IgD-negative memory B cell (primary cell): ENCODE measurements at regions not wholly inside any gene's neighbourhood (a gene's known extent, or its start where the extent isn't known, plus 50 kb on each side); places are given as distances from the start of the nearest gene placed in this dataset.

ENCODE experiments used
- H3K27ac Mint-ChIP-seq, 3 donors: one replicate each; pipeline ENCODE4 v1.8.0; 2020 to 2022; ENCODE audit warnings: mild to moderate bottlenecking in 3 of 3, mixed read lengths in 3 of 3, moderate library complexity in 1 of 3
- H3K27me3 Mint-ChIP-seq: one replicate; pipeline ENCODE4 v1.8.0; 2021; ENCODE audit warnings: mixed read lengths
- H3K36me3 Mint-ChIP-seq: one replicate; pipeline ENCODE4 v1.8.0; 2020; ENCODE audit warnings: mild to moderate bottlenecking, mixed read lengths
- H3K4me1 Mint-ChIP-seq, 3 donors: one replicate each; pipeline ENCODE4 v1.8.0; 2020 to 2022; ENCODE audit warnings: mixed read lengths in 3 of 3, mild to moderate bottlenecking in 1 of 3
- H3K4me3 Mint-ChIP-seq, 4 donors: one replicate each; pipeline ENCODE4 v1.8.0; 2020 to 2022; ENCODE audit warnings: mild to moderate bottlenecking in 4 of 4, mixed read lengths in 4 of 4, moderate library complexity in 3 of 4
- H3K9me3 Mint-ChIP-seq, 3 donors: one replicate each; pipeline ENCODE4 v1.8.0; 2020 to 2021; ENCODE audit warnings: mixed read lengths in 3 of 3, mild to moderate bottlenecking in 1 of 3

DNA sequence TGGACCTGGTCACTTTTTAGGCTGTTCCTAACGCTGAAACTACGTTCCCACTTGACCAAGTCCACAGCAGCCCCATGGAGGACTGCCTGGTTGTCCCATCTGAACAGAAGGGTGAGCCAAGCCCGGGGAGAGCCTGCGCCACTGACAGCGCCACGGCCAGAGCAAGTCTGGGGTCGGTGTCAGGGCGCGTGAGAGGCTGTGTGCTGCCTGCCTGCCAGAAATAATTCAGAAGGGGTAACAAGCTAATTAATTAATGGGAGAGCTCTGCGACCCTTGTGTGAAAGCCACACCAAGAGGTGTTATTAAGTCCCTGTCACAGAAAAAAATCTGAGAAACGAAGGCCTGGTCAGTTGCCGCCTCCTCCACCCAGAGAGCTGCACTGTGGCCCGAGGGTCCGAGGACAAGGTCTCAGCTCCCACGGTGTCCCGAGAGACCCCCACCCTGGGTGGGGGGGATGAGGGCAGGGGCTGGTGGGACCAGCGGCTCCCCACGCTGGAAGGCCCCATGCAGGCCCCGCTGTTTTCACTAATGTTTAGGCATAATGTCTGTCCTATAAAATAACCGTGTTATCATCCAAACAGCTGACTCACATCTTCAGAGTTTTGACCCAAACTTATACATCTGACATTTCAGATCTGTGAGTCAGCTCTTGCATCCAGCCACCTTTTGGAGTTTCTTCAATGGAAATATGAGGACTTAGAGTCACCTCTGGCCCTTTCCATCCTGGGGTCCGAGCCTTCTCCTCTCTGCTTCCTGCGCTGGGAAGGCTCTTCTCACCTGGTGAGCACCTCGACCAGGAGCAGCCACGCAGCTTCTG lies 58.5 kb downstream of the DLL1 start:
- no peak overlapping the region for H3K27ac Mint-ChIP-seq
- peaks cover 6% of the 10 kb centered on the region for H3K27me3 Mint-ChIP-seq
- no peaks in the 10 kb centered on the region for H3K4me1 Mint-ChIP-seq
- H3K9me3 Mint-ChIP-seq = peaks cover 0 to 3% (median 0%) of the 10 kb centered on the region in 3 donors
- H3K36me3 Mint-ChIP-seq = no peaks in the 10 kb centered on the region
- H3K4me3 Mint-ChIP-seq = no peak overlapping the region

DNA sequence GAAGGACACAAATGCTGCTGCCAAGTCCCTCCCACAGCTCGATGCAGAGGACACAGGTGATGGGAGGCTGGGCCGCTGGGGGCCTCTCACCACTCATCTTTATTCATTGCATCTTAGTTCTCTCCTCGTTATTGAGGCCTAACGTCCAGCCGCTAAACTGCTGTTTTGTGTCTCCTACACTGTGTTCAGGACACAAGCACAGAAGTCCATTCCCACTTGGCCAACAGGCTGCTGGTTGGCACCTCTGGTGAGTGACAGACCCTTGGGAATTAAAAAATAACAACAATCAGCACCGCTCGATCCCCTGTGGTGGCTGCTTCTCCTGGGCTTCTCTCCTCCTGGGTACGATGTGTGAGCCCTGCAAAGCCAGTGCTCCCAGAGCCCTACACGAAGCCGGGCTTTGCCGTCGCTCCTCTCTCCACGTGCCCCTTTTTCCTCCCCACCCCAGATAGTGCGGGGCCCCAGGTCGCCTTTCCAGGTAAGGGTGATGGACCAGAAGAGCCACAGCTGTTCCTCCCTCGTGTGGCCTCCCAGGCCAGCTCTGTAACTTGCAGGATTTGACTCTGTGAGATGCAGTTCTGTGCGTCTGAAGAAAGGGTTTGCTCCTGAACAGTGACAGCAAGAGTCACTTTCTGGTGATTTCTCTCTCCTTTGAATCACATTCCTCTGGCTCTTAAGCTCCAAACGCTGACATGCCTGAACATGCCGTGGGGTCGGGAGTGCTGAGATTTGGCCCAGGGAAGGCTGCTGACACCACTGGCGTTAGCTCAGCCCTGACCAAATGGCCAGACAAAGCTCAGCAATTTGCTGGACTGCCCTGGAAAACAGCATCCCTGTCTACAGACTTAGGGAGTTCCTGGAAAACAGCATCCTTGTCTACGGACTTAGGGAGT lies 59.3 kb downstream of the DLL1 start:
- Mint-ChIP-seq H3K4me3 (peak overlapping the region in 1 of 4 donors; percentile 39), H3K36me3 (no peaks in the 10 kb centered on the region), H3K27ac (no peak overlapping the region)

DNA sequence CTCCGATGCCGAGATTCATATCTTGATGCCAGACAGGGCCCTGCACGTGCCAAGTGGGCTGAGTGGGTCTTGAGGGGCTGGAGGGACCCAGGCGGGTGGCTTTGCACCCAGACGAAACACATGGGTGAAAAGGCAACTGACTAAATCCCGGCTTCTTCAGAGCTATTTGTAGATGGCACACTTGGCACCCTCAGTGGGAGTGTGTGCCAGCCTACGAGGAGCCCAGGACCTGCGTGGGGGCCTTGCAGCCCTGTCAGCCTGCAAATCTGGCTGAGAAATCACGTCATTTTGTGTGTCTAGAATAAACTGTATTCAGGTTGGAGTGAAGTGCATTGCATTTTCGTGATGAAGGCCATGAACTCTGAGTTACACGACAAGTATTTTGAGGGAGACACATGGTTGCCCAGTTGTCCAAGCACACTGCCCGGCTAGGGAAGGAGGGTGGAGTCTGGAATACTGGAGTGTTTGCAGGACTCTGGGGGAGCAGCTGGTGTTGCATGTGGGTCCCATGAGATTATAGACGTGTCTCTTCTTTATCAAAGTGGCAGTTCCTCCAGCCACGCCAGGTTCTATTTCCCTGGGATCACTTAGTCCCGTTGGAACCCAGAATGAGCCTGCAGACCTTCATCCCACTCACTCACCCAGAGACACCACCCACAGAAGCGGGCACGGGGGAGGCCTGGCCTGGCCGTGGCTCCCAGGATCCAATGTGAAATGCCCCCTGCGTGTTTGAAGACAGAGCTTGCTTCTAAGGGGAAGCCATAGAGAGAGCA lies 60.2 kb downstream of the DLL1 start:
- peaks cover 3% of the 10 kb centered on the region for H3K27me3 Mint-ChIP-seq
- no peak overlapping the region for H3K27ac Mint-ChIP-seq
- H3K4me1 Mint-ChIP-seq = peaks cover 0 to 2% (median 0%) of the 10 kb centered on the region in 3 donors
- peaks cover 0 to 3% (median 0%) of the 10 kb centered on the region in 3 donors for H3K9me3 Mint-ChIP-seq
- no peak overlapping the region for H3K4me3 Mint-ChIP-seq
- no peaks in the 10 kb centered on the region for H3K36me3 Mint-ChIP-seq

More for the DNA sequence above, 59.3 kb downstream of the DLL1 start:
- Mint-ChIP-seq H3K9me3 (peaks cover 0 to 3% (median 0%) of the 10 kb centered on the region in 3 donors), H3K27me3 (peaks cover 6% of the 10 kb centered on the region), H3K4me1 (no peaks in the 10 kb centered on the region)

DNA sequence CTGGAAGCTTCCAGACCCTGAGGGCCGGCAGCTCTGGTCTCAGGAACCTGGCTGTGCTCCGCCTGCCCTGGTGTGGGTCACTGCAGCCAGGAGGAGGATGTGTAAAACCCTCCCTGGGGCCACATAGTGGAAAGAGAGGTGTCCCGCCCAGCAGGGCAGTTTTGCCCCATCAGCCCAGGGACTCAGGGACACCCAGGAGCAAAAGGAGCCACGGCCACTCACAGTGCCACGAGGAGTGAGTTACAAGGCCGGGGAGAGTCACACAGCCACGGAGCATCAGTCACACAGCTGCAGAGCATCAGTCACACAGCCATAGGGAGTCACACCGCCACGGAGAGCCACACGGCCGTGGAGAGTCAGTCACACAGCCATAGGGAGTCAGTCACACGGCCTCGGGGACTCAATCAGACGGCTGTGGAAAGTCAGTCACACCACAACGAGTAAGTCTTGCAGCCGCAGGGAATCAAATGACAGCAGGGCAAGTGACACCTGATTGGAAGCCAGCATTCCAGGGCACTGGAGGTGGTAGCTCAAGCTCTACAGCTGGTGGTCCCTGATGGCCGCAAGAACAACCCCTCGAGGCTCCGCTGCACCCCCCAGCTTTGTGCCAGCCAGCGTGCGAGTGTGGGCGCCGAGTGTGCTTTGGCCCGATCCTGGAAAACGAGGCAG lies 60.9 kb downstream of the DLL1 start:
- peaks cover 0 to 2% (median 0%) of the 10 kb centered on the region in 3 donors for H3K4me1 Mint-ChIP-seq
- peaks cover 3% of the 10 kb centered on the region for H3K27me3 Mint-ChIP-seq
- H3K36me3 Mint-ChIP-seq = no peaks in the 10 kb centered on the region
- peaks cover 0 to 3% (median 0%) of the 10 kb centered on the region in 3 donors for H3K9me3 Mint-ChIP-seq
- H3K4me3 Mint-ChIP-seq = peak overlapping the region in 1 of 4 donors; percentile 60
- no peak overlapping the region for H3K27ac Mint-ChIP-seq

DNA sequence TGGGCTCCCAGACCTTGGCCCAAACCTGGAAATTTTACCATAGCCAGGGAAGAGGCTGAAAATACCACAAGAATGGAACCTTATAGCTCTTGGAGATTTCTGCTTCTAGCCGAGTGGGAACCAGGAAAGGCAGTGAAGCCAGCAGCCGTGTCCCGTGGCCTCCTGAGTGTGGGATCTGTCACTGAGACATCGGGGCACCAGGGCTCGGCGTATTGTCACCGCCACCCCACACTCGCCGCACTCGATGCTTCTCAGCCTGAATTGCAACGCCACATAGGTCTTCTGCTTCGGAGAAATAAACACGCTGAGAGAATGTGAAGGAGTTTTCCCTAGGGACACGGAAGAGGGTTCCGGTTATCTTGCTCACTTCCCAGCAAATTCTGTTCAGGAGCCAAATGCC lies 61.5 kb downstream of the DLL1 start:
- H3K4me1 Mint-ChIP-seq = peaks cover 0 to 2% (median 0%) of the 10 kb centered on the region in 3 donors
- no peak overlapping the region for H3K27ac Mint-ChIP-seq
- peaks cover 0 to 3% (median 0%) of the 10 kb centered on the region in 3 donors for H3K9me3 Mint-ChIP-seq
- H3K4me3 Mint-ChIP-seq = no peak overlapping the region
- no peaks in the 10 kb centered on the region for H3K36me3 Mint-ChIP-seq
- H3K27me3 Mint-ChIP-seq = peaks cover 3% of the 10 kb centered on the region

DNA sequence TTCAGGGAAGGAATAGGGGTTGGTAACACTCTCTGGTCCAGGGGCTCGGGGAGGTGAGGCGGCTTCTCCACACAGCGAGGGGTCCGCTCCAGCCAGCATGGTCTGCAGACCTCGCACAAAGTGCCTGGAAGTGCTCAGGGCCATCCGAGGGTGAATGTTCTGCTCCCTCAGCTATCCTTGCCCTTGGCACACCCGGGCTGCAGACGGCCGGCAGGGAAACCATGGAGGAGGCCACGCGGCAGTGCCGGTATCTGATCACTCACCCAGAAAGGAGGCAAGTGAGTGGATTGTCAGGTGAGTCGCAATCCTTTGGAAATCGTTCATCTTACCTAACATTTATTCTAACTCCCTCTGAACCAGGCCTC lies 62.0 kb downstream of the DLL1 start:
- H3K27me3 Mint-ChIP-seq = peaks cover 3% of the 10 kb centered on the region

DNA sequence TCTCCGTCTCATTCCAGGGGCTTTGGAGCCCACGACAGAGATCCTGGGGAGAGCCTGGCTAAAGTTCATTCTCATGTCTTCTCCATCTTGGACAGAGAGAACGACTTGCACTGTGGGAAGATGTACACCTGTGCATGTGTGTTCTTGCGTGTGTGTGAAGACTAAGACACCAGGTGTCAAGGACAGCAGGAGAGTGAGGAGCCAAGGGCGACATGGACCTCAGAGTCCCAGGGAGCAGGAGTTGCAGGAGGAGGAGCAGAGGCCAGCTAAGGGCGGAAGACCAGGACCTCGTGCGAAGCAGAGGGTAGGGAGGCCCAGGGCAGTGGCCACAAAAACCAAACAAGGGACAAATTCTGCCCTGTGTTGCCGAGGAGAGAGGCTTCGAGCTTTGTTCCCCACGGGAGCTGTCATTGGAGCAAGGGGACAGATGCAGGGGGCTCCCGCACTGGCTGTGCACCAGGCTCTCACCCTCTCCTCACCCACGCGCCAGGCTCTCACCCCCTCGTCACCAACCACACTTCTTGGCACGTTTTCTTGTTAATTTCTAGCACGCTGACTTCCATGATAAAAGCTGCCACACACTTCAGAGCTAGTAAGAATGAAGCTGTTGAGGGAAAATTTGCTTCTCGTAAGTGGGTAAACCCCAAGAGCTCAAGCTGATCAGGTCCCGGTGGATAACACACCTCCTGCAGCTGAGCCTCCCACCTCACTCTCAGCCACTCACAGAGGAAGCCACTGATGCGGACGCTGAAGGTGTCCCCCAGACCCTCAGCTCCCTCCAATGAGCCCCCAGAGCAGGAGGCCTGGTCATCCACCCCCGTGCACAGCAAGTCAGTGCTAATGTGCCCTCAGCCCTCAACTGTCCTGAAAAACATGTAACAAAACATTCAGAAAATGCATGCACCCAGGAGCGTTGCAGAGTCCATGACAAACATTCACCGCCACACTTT lies 62.6 kb downstream of the DLL1 start:
- no peak overlapping the region for H3K27ac Mint-ChIP-seq
- peaks cover 0 to 3% (median 0%) of the 10 kb centered on the region in 3 donors for H3K9me3 Mint-ChIP-seq
- H3K4me1 Mint-ChIP-seq = peaks cover 0 to 2% (median 0%) of the 10 kb centered on the region in 3 donors
- peaks cover 3% of the 10 kb centered on the region for H3K27me3 Mint-ChIP-seq
- H3K4me3 Mint-ChIP-seq = no peak overlapping the region
- no peaks in the 10 kb centered on the region for H3K36me3 Mint-ChIP-seq

More for the DNA sequence above, 62.0 kb downstream of the DLL1 start:
- Mint-ChIP-seq H3K4me1 (peaks cover 0 to 2% (median 0%) of the 10 kb centered on the region in 3 donors), H3K27ac (no peak overlapping the region), H3K36me3 (no peaks in the 10 kb centered on the region), H3K4me3 (no peak overlapping the region), H3K9me3 (peaks cover 0 to 3% (median 0%) of the 10 kb centered on the region in 3 donors)

DNA sequence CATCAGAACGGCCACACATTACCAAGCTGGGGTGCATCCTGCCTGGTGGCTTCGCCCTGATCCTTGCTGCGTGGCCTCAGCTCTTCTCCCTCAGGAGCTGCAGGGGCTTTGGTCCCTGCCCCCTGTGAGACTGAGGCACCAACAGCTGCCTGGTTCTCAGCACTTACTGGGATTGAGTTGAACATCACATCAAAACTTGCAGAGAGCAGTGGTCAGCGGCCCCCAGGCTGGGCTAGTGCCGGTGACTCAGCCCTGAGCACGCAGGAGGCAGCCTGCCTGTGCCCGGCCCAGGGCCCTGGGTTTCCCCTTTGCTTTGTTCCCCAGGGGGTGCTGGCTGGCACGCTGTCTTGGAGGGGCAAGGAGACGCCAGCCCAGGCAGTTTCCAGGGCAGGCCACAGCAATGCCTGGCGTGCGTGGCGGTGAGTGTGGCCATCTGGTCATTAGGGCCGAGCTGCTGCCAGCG lies 63.3 kb downstream of the DLL1 start:
- peaks cover 0 to 2% (median 0%) of the 10 kb centered on the region in 3 donors for H3K4me1 Mint-ChIP-seq
- peaks cover 3% of the 10 kb centered on the region for H3K27me3 Mint-ChIP-seq
- H3K27ac Mint-ChIP-seq = no peak overlapping the region

DNA sequence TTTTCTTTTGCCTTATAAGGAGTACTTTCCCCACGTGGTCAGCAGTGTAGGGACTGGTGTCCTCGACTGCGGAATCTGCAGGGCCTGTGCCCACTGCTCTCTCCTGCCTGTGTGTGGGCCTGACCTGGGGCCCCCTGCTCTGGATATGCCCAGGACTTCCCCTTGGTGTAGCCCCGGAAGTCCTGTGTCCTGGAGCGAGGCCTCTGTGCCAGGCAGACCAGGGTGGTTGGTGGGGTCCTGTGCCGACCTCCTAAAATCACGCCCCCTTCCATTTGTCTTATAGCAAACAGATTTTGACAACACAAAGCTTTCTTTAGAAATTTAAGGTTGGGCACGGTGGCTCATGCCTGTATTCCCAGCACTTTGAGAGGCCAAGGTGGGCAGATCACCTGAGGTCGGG lies 64.2 kb downstream of the DLL1 start:
- peaks cover 3% of the 10 kb centered on the region for H3K27me3 Mint-ChIP-seq
- peaks cover 0 to 3% (median 0%) of the 10 kb centered on the region in 3 donors for H3K9me3 Mint-ChIP-seq
- H3K36me3 Mint-ChIP-seq = no peaks in the 10 kb centered on the region
- peaks cover 1 to 5% (median 2%) of the 10 kb centered on the region in 3 donors for H3K4me1 Mint-ChIP-seq
- H3K4me3 Mint-ChIP-seq = no peak overlapping the region
- H3K27ac Mint-ChIP-seq = no peak overlapping the region

More for the DNA sequence above, 63.3 kb downstream of the DLL1 start:
- Mint-ChIP-seq H3K36me3 (no peaks in the 10 kb centered on the region), H3K9me3 (peaks cover 0 to 3% (median 0%) of the 10 kb centered on the region in 3 donors), H3K4me3 (no peak overlapping the region)

DNA sequence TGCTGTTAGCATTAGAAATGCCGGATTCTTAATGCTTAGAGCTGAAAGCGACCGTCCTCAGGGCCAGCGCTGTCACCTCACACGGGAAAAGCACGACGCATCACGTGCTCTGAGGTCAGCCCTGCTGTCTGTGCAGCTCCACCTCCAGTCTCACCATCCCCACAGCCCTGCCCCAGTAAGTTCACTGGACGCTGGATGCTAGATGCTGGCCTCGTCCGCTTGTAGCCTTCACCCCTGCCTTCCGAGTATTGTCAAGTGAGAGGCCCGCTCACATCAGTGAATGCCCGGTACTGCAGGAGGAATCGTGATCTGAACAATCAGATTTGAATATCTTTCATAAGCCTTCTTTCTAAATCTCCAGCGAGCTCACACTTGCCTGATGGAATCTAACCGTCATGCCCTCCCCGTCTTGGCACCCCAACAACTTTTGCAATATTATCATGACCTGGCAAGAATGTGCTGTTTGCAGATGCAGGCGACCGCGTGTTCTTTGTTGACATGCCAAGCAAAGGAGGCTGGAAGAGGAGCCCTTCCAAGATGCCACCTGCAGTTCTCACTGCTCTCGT lies 64.9 kb downstream of the DLL1 start:
- Mint-ChIP-seq H3K27ac (no peak overlapping the region), H3K4me1 (peaks cover 1 to 5% (median 2%) of the 10 kb centered on the region in 3 donors), H3K4me3 (no peak overlapping the region), H3K27me3 (peaks cover 3% of the 10 kb centered on the region), H3K9me3 (peaks cover 0 to 3% (median 0%) of the 10 kb centered on the region in 3 donors), H3K36me3 (no peaks in the 10 kb centered on the region)

DNA sequence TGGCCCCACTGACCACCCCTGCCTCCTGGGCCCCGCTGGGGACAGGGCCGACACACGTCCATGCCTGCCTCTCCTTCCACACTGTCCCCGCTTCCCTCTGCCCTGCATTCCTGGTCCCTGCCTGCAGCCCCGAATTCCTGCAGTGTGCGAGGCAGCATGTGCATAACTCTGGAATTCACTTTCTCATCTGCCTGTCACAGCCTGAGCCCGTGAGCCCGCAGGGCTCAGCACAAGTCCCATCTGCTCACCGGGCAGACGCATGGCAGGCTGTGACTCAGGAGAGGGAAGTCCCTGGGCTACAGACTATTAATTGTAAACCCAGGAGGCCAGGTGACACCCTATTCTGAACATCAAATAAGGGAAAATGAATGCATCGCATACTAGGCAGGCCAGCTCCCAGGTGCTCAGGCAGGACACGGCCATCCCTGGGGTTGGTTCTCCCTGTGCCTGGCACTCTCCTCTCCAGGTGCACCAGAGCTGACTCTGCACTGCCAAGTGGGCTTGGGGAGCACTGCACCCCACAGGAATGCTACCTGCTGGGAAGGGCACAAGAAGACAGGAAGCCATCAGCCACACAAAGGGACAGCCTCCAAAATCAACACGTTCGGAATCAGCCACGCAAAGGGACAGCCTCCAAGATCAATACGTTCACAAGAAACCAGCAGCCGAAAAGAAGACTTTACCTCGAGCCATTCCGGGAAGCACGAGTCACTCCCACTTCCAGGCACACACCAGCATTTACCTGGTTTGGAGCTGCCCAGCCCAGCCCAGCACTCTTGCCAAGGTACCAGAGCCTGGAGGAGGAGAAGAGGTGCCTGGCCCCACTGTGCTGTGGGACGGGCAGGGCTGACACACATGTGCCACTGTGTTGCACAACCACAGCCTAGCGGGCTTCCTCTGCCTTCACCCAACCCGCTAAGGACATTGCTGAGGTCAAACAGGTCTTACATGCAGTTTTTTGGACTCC lies 65.9 kb downstream of the DLL1 start:
- peaks cover 1 to 5% (median 2%) of the 10 kb centered on the region in 3 donors for H3K4me1 Mint-ChIP-seq
- peaks cover 0 to 3% (median 0%) of the 10 kb centered on the region in 3 donors for H3K9me3 Mint-ChIP-seq
- no peak overlapping the region for H3K27ac Mint-ChIP-seq
- H3K4me3 Mint-ChIP-seq = no peak overlapping the region
- peaks cover 3% of the 10 kb centered on the region for H3K27me3 Mint-ChIP-seq
- H3K36me3 Mint-ChIP-seq = no peaks in the 10 kb centered on the region
